ENCODE measurements at regions not wholly inside any gene's neighbourhood (a gene's known extent, or its start where the extent isn't known, plus 50 kb on each side); places are given as distances from the start of the nearest gene placed in this dataset.

- TF ChIP-seq CTCF (conservative IDR thresholded peaks at IDR 0.05; ENCODE audit: low read depth, low read length) = no peak
- Histone ChIP-seq H2AFZ (ENCODE audit: low read depth) (no peak overlapping the region), H3K27me3 (ENCODE audit: insufficient read depth, low read depth) (no peaks in the 10 kb centered on the region), H3K27ac (no peak overlapping the region), H3K36me3 (ENCODE audit: insufficient read depth) (no peaks in the 10 kb centered on the region), H3K4me2 (no peak overlapping the region), H3K79me2 (ENCODE audit: insufficient read depth, low read depth) (no peaks in the 10 kb centered on the region), H3K4me1 (ENCODE audit: low read depth, poor library complexity, severe bottlenecking) (no peaks in the 10 kb centered on the region), H3K9ac (no peak overlapping the region), H4K20me1 (ENCODE audit: insufficient read depth) (no peaks in the 10 kb centered on the region), H3K4me3 (IDR thresholded peaks at IDR 0.05; ENCODE audit: insufficient read depth, low read depth, low read length) (no peak overlapping the region)
These were observed 522.2 kb upstream of the NR3C2 start for GRCh38 chr4:148964456-148964855.

GRCh38 chr4:148962539-148963290 is 520.5 kb upstream of the NR3C2 start:
- Histone ChIP-seq H2AFZ (ENCODE audit: low read depth) (no peak overlapping the region), H3K79me2 (ENCODE audit: insufficient read depth, low read depth) (no peaks in the 10 kb centered on the region), H3K4me3 (IDR thresholded peaks at IDR 0.05; ENCODE audit: insufficient read depth, low read depth, low read length) (no peak overlapping the region), H3K4me2 (no peak overlapping the region), H3K4me1 (ENCODE audit: low read depth, poor library complexity, severe bottlenecking) (no peaks in the 10 kb centered on the region), H3K9ac (no peak overlapping the region), H4K20me1 (ENCODE audit: insufficient read depth) (no peaks in the 10 kb centered on the region), H3K36me3 (ENCODE audit: insufficient read depth) (no peaks in the 10 kb centered on the region), H3K27me3 (ENCODE audit: insufficient read depth, low read depth) (no peaks in the 10 kb centered on the region), H3K27ac (no peak overlapping the region)
- TF ChIP-seq CTCF (conservative IDR thresholded peaks at IDR 0.05; ENCODE audit: low read depth, low read length) = no peak

- Histone ChIP-seq H3K27ac (no peak overlapping the region), H3K27me3 (ENCODE audit: insufficient read depth, low read depth) (no peaks in the 10 kb centered on the region), H4K20me1 (ENCODE audit: insufficient read depth) (no peaks in the 10 kb centered on the region), H3K4me2 (no peak overlapping the region), H2AFZ (ENCODE audit: low read depth) (no peak overlapping the region), H3K4me3 (IDR thresholded peaks at IDR 0.05; ENCODE audit: insufficient read depth, low read depth, low read length) (no peak overlapping the region), H3K4me1 (ENCODE audit: low read depth, poor library complexity, severe bottlenecking) (no peaks in the 10 kb centered on the region), H3K36me3 (ENCODE audit: insufficient read depth) (no peaks in the 10 kb centered on the region), H3K9ac (no peak overlapping the region), H3K79me2 (ENCODE audit: insufficient read depth, low read depth) (no peaks in the 10 kb centered on the region)
- TF ChIP-seq CTCF (conservative IDR thresholded peaks at IDR 0.05; ENCODE audit: low read depth, low read length) = no peak
These were observed 519.3 kb upstream of the NR3C2 start for GRCh38 chr4:148961526-148961925.

GRCh38 chr4:148958317-148958716 is 516.1 kb upstream of the NR3C2 start:
- H3K4me2 ChIP-seq = no peak overlapping the region
- no peak for TF ChIP-seq CTCF (conservative IDR thresholded peaks at IDR 0.05; ENCODE audit: low read depth, low read length)
- H3K36me3 ChIP-seq (ENCODE audit: insufficient read depth) = no peaks in the 10 kb centered on the region
- H3K27me3 ChIP-seq (ENCODE audit: insufficient read depth, low read depth) = no peaks in the 10 kb centered on the region
- no peak overlapping the region for H3K4me3 ChIP-seq (IDR thresholded peaks at IDR 0.05; ENCODE audit: insufficient read depth, low read depth, low read length)
- H3K27ac ChIP-seq = no peak overlapping the region
- H3K4me1 ChIP-seq (ENCODE audit: low read depth, poor library complexity, severe bottlenecking) = no peaks in the 10 kb centered on the region
- H3K9ac ChIP-seq = no peak overlapping the region
- H3K79me2 ChIP-seq (ENCODE audit: insufficient read depth, low read depth) = no peaks in the 10 kb centered on the region
- H2AFZ ChIP-seq (ENCODE audit: low read depth) = no peak overlapping the region
- no peaks in the 10 kb centered on the region for H4K20me1 ChIP-seq (ENCODE audit: insufficient read depth)
